IMR-90 (cell line): ENCODE measurements at regions not wholly inside any gene's neighbourhood (a gene's known extent, or its start where the extent isn't known, plus 50 kb on each side); places are given as distances from the start of the nearest gene placed in this dataset.

Source experiments
- ATAC-seq: fragments of 200-7000 bp; cut with Tn5 transposase; 2 replicates; pipeline ENCODE4 v1.9.1; 2020; ENCODE audit warnings: low read depth, mild to moderate bottlenecking, moderate library complexity
- BruUV-seq: library from RNA; stranded (reverse); fragments of 400-500 nt; replicated peaks from 2 replicates; lab custom pipeline; 2021; lab: Mats Ljungman, UMichigan
- CTCF ChIA-PET: fragments of 300-600 bp; formaldehyde crosslinking; extraction: SDS; loops from one replicate; lab custom pipeline; 2021; ENCODE audit warnings: antibody characterized with exemption; lab: Yijun Ruan, JAX
- POLR2A ChIA-PET: fragments of 300-600 bp; sonication (Branson Sonifier 250); formaldehyde crosslinking; loops from one replicate; lab custom pipeline; 2022; ENCODE audit warnings: antibody characterized with exemption; ENCODE audit not compliant: unreplicated experiment; lab: Charles Lee
- DNase-seq: peaks from one replicate; pipeline ENCODE4 v3.0.0; 2013
- H2AFZ ChIP-seq: replicated peaks from 2 replicates; pipeline ENCODE3; 2013; ENCODE audit warnings: low read length, mild to moderate bottlenecking; ENCODE audit not compliant: poor library complexity
- H2AK5ac ChIP-seq: 2 replicates; pipeline ENCODE4 v1.6.1; 2013; ENCODE audit warnings: low read depth, low read length, inconsistent platforms
- H2AK9ac ChIP-seq: replicated peaks from 2 replicates; pipeline ENCODE3; 2013; ENCODE audit warnings: mild to moderate bottlenecking, low read depth, low read length, moderate library complexity; ENCODE audit not compliant: poor library complexity
- H2BK120ac ChIP-seq: 2 replicates; pipeline ENCODE4 v1.6.1; 2013; ENCODE audit warnings: low read depth, low read length, inconsistent platforms
- H2BK15ac ChIP-seq: 3 replicates; pipeline ENCODE4 v1.6.1; 2013; ENCODE audit warnings: low read depth, low read length, inconsistent platforms
- H2BK20ac ChIP-seq: 2 replicates; pipeline ENCODE4 v1.6.1; 2013; ENCODE audit warnings: low read depth, mild to moderate bottlenecking, inconsistent platforms, low read length, moderate library complexity
- H2BK5ac ChIP-seq: 2 replicates; pipeline ENCODE4 v1.6.1; 2013; ENCODE audit warnings: mild to moderate bottlenecking, low read depth, low read length, inconsistent platforms; ENCODE audit not compliant: poor library complexity, severe bottlenecking
- H3K14ac ChIP-seq: replicated peaks from 2 replicates; pipeline ENCODE4 v1.6.1; 2013; ENCODE audit warnings: low read depth, low read length, inconsistent platforms
- H3K18ac ChIP-seq: 2 replicates; pipeline ENCODE4 v1.6.1; 2013; ENCODE audit warnings: low read depth, low read length, control low read depth
- H3K23ac ChIP-seq: 2 replicates; pipeline ENCODE4 v1.6.1; 2013; ENCODE audit warnings: low read depth, low read length, inconsistent platforms
- H3K27ac ChIP-seq: 2 replicates; pipeline ENCODE4 v1.5.1; 2013; ENCODE audit warnings: mild to moderate bottlenecking, control low read depth, low read length; ENCODE audit not compliant: insufficient read depth
- H3K27me3 ChIP-seq: 2 replicates; pipeline ENCODE4 v1.6.1; 2013; ENCODE audit warnings: low read length; ENCODE audit not compliant: control insufficient read depth, insufficient read depth
- H3K36me3 ChIP-seq: 2 replicates; pipeline ENCODE4 v1.6.1; 2013; ENCODE audit warnings: low read length, mixed read lengths; ENCODE audit not compliant: control insufficient read depth, insufficient read depth
- H3K4ac ChIP-seq: 2 replicates; pipeline ENCODE4 v1.6.1; 2013; ENCODE audit warnings: low read depth, low read length, inconsistent platforms
- H3K4me1 ChIP-seq: 2 replicates; pipeline ENCODE4 v1.6.1; 2013; ENCODE audit warnings: low read length, mixed read lengths; ENCODE audit not compliant: control insufficient read depth, insufficient read depth
- H3K4me2 ChIP-seq: 2 replicates; pipeline ENCODE4 v1.6.1; 2013; ENCODE audit warnings: low read depth, mild to moderate bottlenecking, control low read depth, low read length, moderate library complexity
- H3K4me3 ChIP-seq: 2 replicates; pipeline ENCODE4 v1.5.1; 2013; ENCODE audit warnings: low read depth, mild to moderate bottlenecking, control low read depth, low read length, moderate library complexity; ENCODE audit not compliant: insufficient read depth
- H3K56ac ChIP-seq: 2 replicates; pipeline ENCODE4 v1.6.1; 2013; ENCODE audit warnings: low read length, inconsistent platforms; ENCODE audit not compliant: insufficient read depth; ENCODE audit errors: extremely low read depth
- H3K79me1 ChIP-seq, 2 experiments: 2 replicates each; pipeline ENCODE4 v1.6.1; 2013; ENCODE audit warnings: low read length in 2 of 2, inconsistent platforms in 1 of 2, low read depth in 1 of 2
- H3K9ac ChIP-seq: 2 replicates; pipeline ENCODE4 v1.6.1; 2013; ENCODE audit warnings: low read depth, low read length, control low read depth
- H3K9me1 ChIP-seq: 2 replicates; pipeline ENCODE4 v1.6.1; 2013; ENCODE audit warnings: low read length, inconsistent platforms; ENCODE audit not compliant: insufficient read depth
- H3K9me3 ChIP-seq: 2 replicates; pipeline ENCODE4 v1.6.1; 2013; ENCODE audit warnings: low read length; ENCODE audit not compliant: control insufficient read depth, insufficient read depth
- H4K20me1 ChIP-seq: 2 replicates; pipeline ENCODE4 v1.6.1; 2013; ENCODE audit warnings: low read length, inconsistent platforms; ENCODE audit not compliant: insufficient read depth
- H4K5ac ChIP-seq: 2 replicates; pipeline ENCODE4 v1.6.1; 2013; ENCODE audit warnings: mild to moderate bottlenecking, low read depth, low read length, control low read depth
- H4K8ac ChIP-seq, 2 experiments: 2 replicates each; pipeline ENCODE4 v1.6.1; 2013; ENCODE audit warnings: low read depth in 2 of 2, low read length in 2 of 2, control low read depth in 1 of 2, inconsistent platforms in 1 of 2
- H4K91ac ChIP-seq: 2 replicates; pipeline ENCODE4 v1.6.1; 2013; ENCODE audit warnings: low read depth, low read length, inconsistent platforms; ENCODE audit not compliant: insufficient read depth
- MAFK ChIP-seq: IDR thresholded peaks from 2 replicates; pipeline ENCODE4 v1.6.1; 2012; ENCODE audit warnings: low read depth, low read length, improper control_type of control experiment
- MAZ ChIP-seq: IDR thresholded peaks from 2 replicates; pipeline ENCODE4 v1.6.1; 2012; ENCODE audit warnings: low read depth, mild to moderate bottlenecking, low read length, improper control_type of control experiment, moderate library complexity, borderline replicate concordance
- POLR2A ChIP-seq: IDR thresholded peaks from 2 replicates; pipeline ENCODE4 v1.6.1; 2012; ENCODE audit warnings: mild to moderate bottlenecking, low read depth, low read length
- WGBS, 2 experiments: methylation state at CpG; one replicate each; pipeline versions ENCODE4 v1.1.5 to v1.1.7; 2013; ENCODE audit warnings: missing lambda C conversion rate in 2 of 2; ENCODE audit not compliant: insufficient read length in 1 of 2; ENCODE audit errors: extremely low coverage in 2 of 2; 5-methylcytosine and 5-hydroxymethylcytosine counted together
- dilution Hi-C: fragments of 300-500 bp; cut with HindIII; formaldehyde crosslinking; loops from one replicate; pipeline ENCODE4 v1.14.3; 2018; ENCODE audit warnings: low sequenced_read_pairs; ENCODE audit not compliant: unreplicated experiment
- in situ Hi-C: fragments of 300-500 bp; cut with MboI; formaldehyde crosslinking; loops from 3 replicates; pipeline ENCODE4 v1.14.3; 2019; ENCODE audit warnings: low sequenced_read_pairs, inconsistent platforms, mixed read lengths
- intact Hi-C: fragments of 100-400 bp; cut with micrococcal nuclease; formaldehyde crosslinking; loops from 2 replicates; pipeline ENCODE4 v1.10.0; 2022
- TF ChIP-seq, protein P1 (sequence below): fragments of 150-350 bp; IDR thresholded peaks from 2 replicates; pipeline ENCODE4 v1.6.1; 2016; ENCODE audit warnings: low read depth, mild to moderate bottlenecking, low read length, moderate library complexity, borderline replicate concordance
- TF ChIP-seq, protein P2 (sequence below): fragments of 150-350 bp; IDR thresholded peaks from 2 replicates; pipeline ENCODE4 v1.6.1; 2017; ENCODE audit warnings: mild to moderate bottlenecking, antibody characterized with exemption, low read length, low read depth

DNA sequence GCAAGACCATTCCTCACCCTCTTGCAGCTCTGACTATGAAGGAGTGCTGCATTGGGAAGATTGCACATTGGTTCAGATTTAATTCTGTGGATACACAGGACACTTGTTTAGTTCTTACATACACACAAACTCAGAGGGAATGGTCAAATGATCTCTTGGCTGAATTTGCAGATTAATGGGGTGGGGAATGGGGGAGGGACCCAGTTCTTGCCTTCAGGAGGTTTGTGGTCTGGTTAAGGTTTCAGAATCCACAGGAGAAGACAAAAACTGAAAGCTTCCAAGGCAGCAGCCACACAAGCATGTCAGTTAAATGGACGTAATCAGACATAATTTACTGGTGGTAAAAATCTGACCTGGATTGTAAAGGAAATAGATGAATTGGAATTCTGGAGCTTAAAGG, 257.1 kb upstream of the ROPN1 start:
- BruUV-seq: no TSS peak
- H3K4me1 ChIP-seq: peaks cover 11% of the 10 kb centered on the region
- ATAC-seq: no peak; the same call in 1 of the 2 replicates

More for the DNA sequence above, 257.1 kb upstream of the ROPN1 start:
- H3K56ac ChIP-seq: peak overlapping the region; percentile 31; the same call in 1 of the 2 replicates
- dilution Hi-C loops (no loop called here), in situ Hi-C loops (no loop called here), intact Hi-C loops (no loop called here)
- no CpG with 5 or more reads among the region's 1 CpG for WGBS, 2 experiments
- H3K79me1 ChIP-seq: no peaks in the 10 kb centered on the region
- H3K9me3 ChIP-seq: no peaks in the 10 kb centered on the region
- peak overlapping the region; percentile 19; the same call in 1 of the 2 replicates for H4K5ac ChIP-seq
- H2BK15ac ChIP-seq: peak overlapping the region; percentile 81; the same call in 2 of the 3 replicates
- no peak overlapping the region for H2AFZ ChIP-seq
- H3K14ac ChIP-seq: peak overlapping the region; percentile 56
- peak overlapping the region; percentile 41 for H3K23ac ChIP-seq
- peak overlapping the region; percentile 45 for H2AK5ac ChIP-seq
- peak overlapping the region; percentile 48 for H2BK5ac ChIP-seq
- H4K20me1 ChIP-seq: no peaks in the 10 kb centered on the region
- peaks cover 5% of the 10 kb centered on the region for H3K9me1 ChIP-seq
- H3K9ac ChIP-seq: no peak overlapping the region
- H3K4me2 ChIP-seq: peak overlapping the region; percentile 9; the same call in 1 of the 2 replicates
- no peak overlapping the region for H3K4me3 ChIP-seq
- peak overlapping the region; percentile 73 for H3K4ac ChIP-seq
- H3K27ac ChIP-seq: peak overlapping the region; percentile 74; the same call in 1 of the 2 replicates
- TF ChIP-seq, protein P1, sequence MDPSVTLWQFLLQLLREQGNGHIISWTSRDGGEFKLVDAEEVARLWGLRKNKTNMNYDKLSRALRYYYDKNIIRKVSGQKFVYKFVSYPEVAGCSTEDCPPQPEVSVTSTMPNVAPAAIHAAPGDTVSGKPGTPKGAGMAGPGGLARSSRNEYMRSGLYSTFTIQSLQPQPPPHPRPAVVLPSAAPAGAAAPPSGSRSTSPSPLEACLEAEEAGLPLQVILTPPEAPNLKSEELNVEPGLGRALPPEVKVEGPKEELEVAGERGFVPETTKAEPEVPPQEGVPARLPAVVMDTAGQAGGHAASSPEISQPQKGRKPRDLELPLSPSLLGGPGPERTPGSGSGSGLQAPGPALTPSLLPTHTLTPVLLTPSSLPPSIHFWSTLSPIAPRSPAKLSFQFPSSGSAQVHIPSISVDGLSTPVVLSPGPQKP: no peak
- TF ChIP-seq MAFK (no peak), POLR2A (no peak), MAZ (no peak)
- TF ChIP-seq, protein P2, sequence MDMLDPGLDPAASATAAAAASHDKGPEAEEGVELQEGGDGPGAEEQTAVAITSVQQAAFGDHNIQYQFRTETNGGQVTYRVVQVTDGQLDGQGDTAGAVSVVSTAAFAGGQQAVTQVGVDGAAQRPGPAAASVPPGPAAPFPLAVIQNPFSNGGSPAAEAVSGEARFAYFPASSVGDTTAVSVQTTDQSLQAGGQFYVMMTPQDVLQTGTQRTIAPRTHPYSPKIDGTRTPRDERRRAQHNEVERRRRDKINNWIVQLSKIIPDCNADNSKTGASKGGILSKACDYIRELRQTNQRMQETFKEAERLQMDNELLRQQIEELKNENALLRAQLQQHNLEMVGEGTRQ: no peak
- peak overlapping the region; percentile 53 to 54; a peak in 3 of 4 replicates for H4K8ac ChIP-seq
- no peaks in the 10 kb centered on the region; the same call in 1 of the 2 replicates for H3K27me3 ChIP-seq
- H2AK9ac ChIP-seq: peak overlapping the region; percentile 35
- no peak for DNase-seq
- H4K91ac ChIP-seq: peak overlapping the region; percentile 59
- H2BK120ac ChIP-seq: peak overlapping the region; percentile 90
- POLR2A ChIA-PET: no interaction called here
- no peaks in the 10 kb centered on the region for H3K36me3 ChIP-seq
- CTCF ChIA-PET: no interaction called here
- H3K18ac ChIP-seq: peak overlapping the region; percentile 83; the same call in 1 of the 2 replicates
- H2BK20ac ChIP-seq: peak overlapping the region; percentile 81
